A549 (cell line): ENCODE measurements at regions not wholly inside any gene's neighbourhood (a gene's known extent, or its start where the extent isn't known, plus 50 kb on each side); places are given as distances from the start of the nearest gene placed in this dataset.

Source experiments
- ATAC-seq, 2 experiments: fragments of 200-7000 bp in 1 of 2; fragments of >200 bp in 1 of 2; cut with Nextera tagmentation in 1 of 2; cut with Tn5 transposase in 1 of 2; 3 replicates each; pipeline versions ENCODE4 v1.8.0 to v1.9.1; 2018 to 2020; ENCODE audit warnings: mild to moderate bottlenecking in 1 of 2, moderate library complexity in 1 of 2
- CTCF ChIA-PET: fragments of 300-600 bp; sonication (Branson Sonifier 250); formaldehyde crosslinking; extraction: SDS; loops from one replicate; lab custom pipeline; 2021; ENCODE audit warnings: antibody characterized with exemption, inconsistent platforms; lab: Yijun Ruan, JAX
- POLR2A ChIA-PET: fragments of 350-600 bp; formaldehyde crosslinking; extraction: SDS; loops from one replicate; lab custom pipeline; 2021; ENCODE audit warnings: antibody characterized with exemption, inconsistent platforms; lab: Yijun Ruan, JAX
- DNase-seq, 2 experiments: peaks; one replicate each; pipeline versions ENCODE4 v3.0.0 to v3.0.0-alpha.2; 2011 to 2016; ENCODE audit warnings: low read depth in 1 of 2, low spot score in 1 of 2
- FAIRE-seq: peaks from 2 replicates; lab custom pipeline; 2011; peaks lifted over from hg19 to GRCh38; lab: Jason Lieb, UNC
- H3K27ac ChIP-seq, 2 experiments: fragments of >200 bp; sonication (Bioruptor Twin); formaldehyde crosslinking; 3 replicates each; pipeline ENCODE4 v1.5.1; 2016 to 2017
- H3K4me1 ChIP-seq: fragments of >200 bp; sonication (Bioruptor Twin); formaldehyde crosslinking; 3 replicates; pipeline ENCODE4 v1.6.1; 2016
- H3K4me2 ChIP-seq: fragments of >200 bp; sonication (Bioruptor Twin); formaldehyde crosslinking; 3 replicates; pipeline ENCODE4 v1.6.1; 2016
- H3K4me3 ChIP-seq: fragments of >200 bp; sonication (Bioruptor Twin); formaldehyde crosslinking; 3 replicates; pipeline ENCODE4 v1.5.1; 2016
- H3K9me3 ChIP-seq: fragments of >200 bp; sonication (Bioruptor Twin); formaldehyde crosslinking; 3 replicates; pipeline ENCODE4 v1.6.1; 2016
- BHLHE40 ChIP-seq: IDR thresholded peaks from 2 replicates; pipeline ENCODE4 v1.6.1; 2012; ENCODE audit warnings: low read depth, low read length, inconsistent platforms
- CBX2 ChIP-seq: fragments of 200-600 bp; sonication (generic); IDR thresholded peaks from 2 replicates; pipeline ENCODE4 v1.6.1; 2016; ENCODE audit warnings: low read depth, mild to moderate bottlenecking, borderline replicate concordance
- CEBPB ChIP-seq, 2 experiments: fragments of >200 bp in 1 of 2; sonication (Bioruptor Twin) in 1 of 2; formaldehyde crosslinking in 1 of 2; IDR thresholded peaks; 2 replicates each; pipeline ENCODE4 v1.6.1; 2012 to 2016
- CHD2 ChIP-seq: fragments of 150-350 bp; IDR thresholded peaks from 2 replicates; pipeline ENCODE4 v1.6.1; 2014; ENCODE audit warnings: low read length; ENCODE audit not compliant: partially characterized antibody
- CHD4 ChIP-seq: fragments of 200-600 bp; sonication (generic); IDR thresholded peaks from 2 replicates; pipeline ENCODE4 v1.6.1; 2016; ENCODE audit warnings: antibody characterized with exemption, mild to moderate bottlenecking, borderline replicate concordance
- EHF ChIP-seq: fragments of 250-450 bp; sonication (Bioruptor Pico); IDR thresholded peaks from 2 replicates; pipeline ENCODE4 v1.5.0; 2020; ENCODE audit warnings: mild to moderate bottlenecking
- EHMT2 ChIP-seq: fragments of 200-600 bp; sonication (generic); IDR thresholded peaks from 2 replicates; pipeline ENCODE4 v1.6.1; 2016; ENCODE audit warnings: antibody characterized with exemption, low read depth, mild to moderate bottlenecking, moderate library complexity
- FOSB ChIP-seq: fragments of 250-450 bp; sonication (Bioruptor Pico); IDR thresholded peaks from 2 replicates; pipeline ENCODE4 v1.5.0; 2020; ENCODE audit warnings: mild to moderate bottlenecking, moderate library complexity
- GATA3 ChIP-seq: IDR thresholded peaks from 2 replicates; pipeline ENCODE4 v1.6.1; 2012; ENCODE audit warnings: borderline replicate concordance
- HDAC2 ChIP-seq: fragments of 200-600 bp; sonication (generic); IDR thresholded peaks from 2 replicates; pipeline ENCODE4 v1.6.1; 2016
- HEYL ChIP-seq: fragments of 250-450 bp; sonication (Bioruptor Pico); IDR thresholded peaks from 2 replicates; pipeline ENCODE4 v1.8.0; 2021; ENCODE audit warnings: mild to moderate bottlenecking, moderate library complexity
- HOXB13 ChIP-seq: fragments of 250-450 bp; sonication (Bioruptor Pico); IDR thresholded peaks from 2 replicates; pipeline ENCODE4 v1.5.0; 2020; ENCODE audit warnings: low read depth, mild to moderate bottlenecking, moderate library complexity
- JUNB ChIP-seq: fragments of >200 bp; sonication (Bioruptor Twin); formaldehyde crosslinking; IDR thresholded peaks from 2 replicates; pipeline ENCODE4 v1.6.1; 2016
- MYC ChIP-seq: IDR thresholded peaks from 2 replicates; pipeline ENCODE4 v1.6.1; 2012; ENCODE audit warnings: mild to moderate bottlenecking, inconsistent platforms, low read length, improper control_type of control experiment, borderline replicate concordance
- PBX3 ChIP-seq: IDR thresholded peaks from 2 replicates; pipeline ENCODE4 v1.6.1; 2012
- PHF8 ChIP-seq: fragments of 200-600 bp; sonication (generic); IDR thresholded peaks from 2 replicates; pipeline ENCODE4 v1.6.1; 2016; ENCODE audit warnings: low read depth, mild to moderate bottlenecking, antibody characterized with exemption, moderate library complexity, borderline replicate concordance
- POLR2AphosphoS2 ChIP-seq: conservative IDR thresholded peaks from 2 replicates; pipeline ENCODE4 v1.6.1; 2012; ENCODE audit warnings: low read length, improper control_type of control experiment, inconsistent platforms
- RAD21 ChIP-seq, 2 experiments: fragments of >200 bp in 1 of 2; sonication (Bioruptor Twin) in 1 of 2; formaldehyde crosslinking in 1 of 2; IDR thresholded peaks in 1 of 2; conservative IDR thresholded peaks in 1 of 2; 2 replicates in 1 of 2; 3 replicates in 1 of 2; pipeline ENCODE4 v1.6.1; 2012 to 2018; ENCODE audit warnings: inconsistent platforms in 1 of 2
- RARB ChIP-seq: fragments of 250-450 bp; sonication (Bioruptor Pico); IDR thresholded peaks from 2 replicates; pipeline ENCODE4 v1.8.0; 2021; ENCODE audit warnings: mild to moderate bottlenecking, moderate library complexity
- TP53 ChIP-seq: fragments of 250-450 bp; sonication (Bioruptor Pico); IDR thresholded peaks from 2 replicates; pipeline ENCODE4 v1.5.0; 2021; ENCODE audit warnings: mild to moderate bottlenecking, moderate library complexity
- ZFP36 ChIP-seq: fragments of 450-650 bp; IDR thresholded peaks from 2 replicates; pipeline ENCODE4 v1.6.1; 2014; ENCODE audit warnings: borderline replicate concordance; ENCODE audit not compliant: partially characterized antibody
- WGBS: methylation state at CpG from one replicate; pipeline ENCODE4 v1.1.6; 2017; ENCODE audit errors: missing lambda C conversion rate; 5-methylcytosine and 5-hydroxymethylcytosine counted together
- TF ChIP-seq, protein P1 (sequence below): fragments of 200-600 bp; sonication (generic); IDR thresholded peaks from 2 replicates; pipeline ENCODE4 v1.6.1; 2016; ENCODE audit warnings: antibody characterized with exemption, mild to moderate bottlenecking, moderate library complexity

DNA sequence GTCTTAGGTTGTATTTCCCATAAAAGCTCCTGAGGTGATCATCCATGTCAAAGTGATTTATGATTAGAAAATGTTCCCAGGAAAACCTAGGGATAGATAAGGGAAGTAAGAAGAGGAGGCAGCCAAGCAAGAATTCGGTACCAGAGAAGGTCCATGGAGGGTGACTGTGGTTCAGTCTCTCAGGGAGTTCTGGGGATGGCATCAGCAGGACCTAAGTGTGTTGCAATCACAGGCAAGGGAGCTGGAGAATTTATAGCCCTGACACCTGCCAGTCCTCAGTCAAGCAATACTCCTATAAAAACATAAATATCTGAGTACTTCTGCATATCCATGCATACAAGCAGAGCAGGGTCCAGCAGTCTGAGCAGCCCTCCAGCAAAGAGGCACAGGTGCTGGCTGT, 95.6 kb upstream of the TOPAZ1 start:
- no peak overlapping the region for H3K4me3 ChIP-seq
- no peak for FAIRE-seq
- CTCF ChIA-PET, result no interaction called here
- DNase-seq, result no peak
- H3K4me1 ChIP-seq, result no peaks in the 10 kb centered on the region
- H3K9me3 ChIP-seq, result no peaks in the 10 kb centered on the region
- no peak for TF ChIP-seq TP53 (CRISPR knock-in tag)
- TF ChIP-seq CHD2, result no peak
- no peak for TF ChIP-seq POLR2AphosphoS2
- no peak for TF ChIP-seq BHLHE40
- TF ChIP-seq FOSB (CRISPR knock-in tag), result no peak
- TF ChIP-seq PHF8, result no peak
- no peak for TF ChIP-seq ZFP36
- no peak for TF ChIP-seq HDAC2
- TF ChIP-seq GATA3, result no peak
- TF ChIP-seq EHMT2, result no peak
- WGBS, result 0% methylated on average over 1 of the region's 1 CpG
- no peak overlapping the region for H3K4me2 ChIP-seq
- POLR2A ChIA-PET, result no interaction called here
- H3K27ac ChIP-seq, result no peak overlapping the region
- no peak for ATAC-seq

GRCh38 chr3:44159696-44160300, 81.9 kb upstream of the TOPAZ1 start:
- ChIA-PET CTCF (interaction anchor here (0.6 kb wide), 1 partner anchor 172 kb away, joined by 3 read pairs; no protein-coding TSS in a partner anchor), POLR2A (no interaction called here)
- Histone ChIP-seq H3K27ac (no peak overlapping the region), H3K4me1 (no peaks in the 10 kb centered on the region), H3K4me3 (no peak overlapping the region), H3K9me3 (no peaks in the 10 kb centered on the region), H3K4me2 (no peak overlapping the region)
- 33% methylated on average over 2 of the region's 2 CpGs for WGBS
- TF ChIP-seq CBX2 (no peak), CEBPB (IDR thresholded peaks at IDR 0.05) (no peak), RARB (CRISPR knock-in tag) (no peak), CHD4 (no peak), HEYL (no peak), JUNB (no peak), GATA3 (no peak), MYC (no peak), HOXB13 (CRISPR knock-in tag) (no peak), FOSB (CRISPR knock-in tag) (no peak), PBX3 (no peak), RAD21 (conservative IDR thresholded peaks at IDR 0.05 in 1 of 2, IDR thresholded peaks at IDR 0.05 in 1 of 2) (no peak), EHF (CRISPR knock-in tag) (no peak), PHF8 (no peak), BHLHE40 (no peak)
- TF ChIP-seq, protein P1, sequence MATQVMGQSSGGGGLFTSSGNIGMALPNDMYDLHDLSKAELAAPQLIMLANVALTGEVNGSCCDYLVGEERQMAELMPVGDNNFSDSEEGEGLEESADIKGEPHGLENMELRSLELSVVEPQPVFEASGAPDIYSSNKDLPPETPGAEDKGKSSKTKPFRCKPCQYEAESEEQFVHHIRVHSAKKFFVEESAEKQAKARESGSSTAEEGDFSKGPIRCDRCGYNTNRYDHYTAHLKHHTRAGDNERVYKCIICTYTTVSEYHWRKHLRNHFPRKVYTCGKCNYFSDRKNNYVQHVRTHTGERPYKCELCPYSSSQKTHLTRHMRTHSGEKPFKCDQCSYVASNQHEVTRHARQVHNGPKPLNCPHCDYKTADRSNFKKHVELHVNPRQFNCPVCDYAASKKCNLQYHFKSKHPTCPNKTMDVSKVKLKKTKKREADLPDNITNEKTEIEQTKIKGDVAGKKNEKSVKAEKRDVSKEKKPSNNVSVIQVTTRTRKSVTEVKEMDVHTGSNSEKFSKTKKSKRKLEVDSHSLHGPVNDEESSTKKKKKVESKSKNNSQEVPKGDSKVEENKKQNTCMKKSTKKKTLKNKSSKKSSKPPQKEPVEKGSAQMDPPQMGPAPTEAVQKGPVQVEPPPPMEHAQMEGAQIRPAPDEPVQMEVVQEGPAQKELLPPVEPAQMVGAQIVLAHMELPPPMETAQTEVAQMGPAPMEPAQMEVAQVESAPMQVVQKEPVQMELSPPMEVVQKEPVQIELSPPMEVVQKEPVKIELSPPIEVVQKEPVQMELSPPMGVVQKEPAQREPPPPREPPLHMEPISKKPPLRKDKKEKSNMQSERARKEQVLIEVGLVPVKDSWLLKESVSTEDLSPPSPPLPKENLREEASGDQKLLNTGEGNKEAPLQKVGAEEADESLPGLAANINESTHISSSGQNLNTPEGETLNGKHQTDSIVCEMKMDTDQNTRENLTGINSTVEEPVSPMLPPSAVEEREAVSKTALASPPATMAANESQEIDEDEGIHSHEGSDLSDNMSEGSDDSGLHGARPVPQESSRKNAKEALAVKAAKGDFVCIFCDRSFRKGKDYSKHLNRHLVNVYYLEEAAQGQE, result no peak
- DNase-seq (no peak), FAIRE-seq (no peak), ATAC-seq (no peak)
